GM23338 (cell line): ENCODE measurements at regions not wholly inside any gene's neighbourhood (a gene's known extent, or its start where the extent isn't known, plus 50 kb on each side); places are given as distances from the start of the nearest gene placed in this dataset.

Experiments used
- ATAC-seq: fragments of 200-7000 bp; cut with Tn5 transposase; 3 replicates; pipeline ENCODE4 v1.9.1; 2020
- DNase-seq: peaks from one replicate; pipeline ENCODE4 v3.0.0-alpha.2; 2015; ENCODE audit warnings: low spot score
- H2AFZ ChIP-seq: fragments of 200-600 bp; sonication (generic); 2 replicates; pipeline ENCODE4 v1.8.0; 2016; ENCODE audit warnings: antibody characterized with exemption, mild to moderate bottlenecking, moderate library complexity
- H3F3A ChIP-seq: fragments of 200-600 bp; sonication (generic); replicated peaks from 2 replicates; pipeline ENCODE4 v1.8.0; 2017; ENCODE audit warnings: antibody characterized with exemption, mixed run types, low read depth
- H3K27ac ChIP-seq: fragments of 200-600 bp; sonication (generic); 2 replicates; pipeline ENCODE4 v1.6.1; 2016; ENCODE audit warnings: low read depth
- H3K27me3 ChIP-seq: fragments of 200-600 bp; sonication (generic); 2 replicates; pipeline ENCODE4 v1.8.0; 2016; ENCODE audit warnings: mild to moderate bottlenecking, mixed run types, moderate library complexity; ENCODE audit not compliant: insufficient read depth
- H3K36me3 ChIP-seq: fragments of 200-600 bp; sonication (generic); 2 replicates; pipeline ENCODE4 v1.8.0; 2016; ENCODE audit warnings: mild to moderate bottlenecking; ENCODE audit not compliant: insufficient read depth
- H3K4me1 ChIP-seq: fragments of 200-600 bp; sonication (generic); 2 replicates; pipeline ENCODE4 v1.8.0; 2016; ENCODE audit warnings: mild to moderate bottlenecking, moderate library complexity; ENCODE audit not compliant: insufficient read depth
- H3K4me2 ChIP-seq: fragments of 200-600 bp; sonication (generic); 2 replicates; pipeline ENCODE4 v1.7.1; 2017; ENCODE audit warnings: mixed run types
- H3K4me3 ChIP-seq: fragments of 200-600 bp; sonication (generic); 2 replicates; pipeline ENCODE4 v1.6.1; 2016; ENCODE audit warnings: mixed run types
- H3K79me2 ChIP-seq: fragments of 200-600 bp; sonication (generic); replicated peaks from 2 replicates; pipeline ENCODE4 v1.8.0; 2017; ENCODE audit warnings: mild to moderate bottlenecking; ENCODE audit not compliant: insufficient read depth
- H3K9me2 ChIP-seq: fragments of 200-600 bp; sonication (generic); 2 replicates; pipeline ENCODE4 v1.8.0; 2017; ENCODE audit not compliant: insufficient read depth
- H4K20me1 ChIP-seq: fragments of 200-600 bp; sonication (generic); replicated peaks from 2 replicates; pipeline ENCODE4 v1.8.0; 2017; ENCODE audit warnings: mild to moderate bottlenecking; ENCODE audit not compliant: insufficient read depth
- H3K27ac Mint-ChIP-seq: 2 replicates; pipeline ENCODE4 v1.8.0; 2020; ENCODE audit warnings: inconsistent platforms, mild to moderate bottlenecking, moderate library complexity, mixed read lengths
- H3K27me3 Mint-ChIP-seq: 3 replicates; pipeline ENCODE4 v1.8.0; 2022; ENCODE audit warnings: low read depth, mild to moderate bottlenecking, moderate library complexity, mixed read lengths, inconsistent platforms; ENCODE audit not compliant: insufficient read depth, poor library complexity
- H3K36me3 Mint-ChIP-seq: 3 replicates; pipeline ENCODE4 v1.8.0; 2021; ENCODE audit warnings: low read depth, mild to moderate bottlenecking, inconsistent platforms, moderate library complexity, mixed read lengths
- H3K4me1 Mint-ChIP-seq: 3 replicates; pipeline ENCODE4 v1.8.0; 2020; ENCODE audit warnings: mild to moderate bottlenecking, inconsistent platforms, mixed read lengths
- H3K4me3 Mint-ChIP-seq: 3 replicates; pipeline ENCODE4 v1.8.0; 2021; ENCODE audit warnings: moderate library complexity, mild to moderate bottlenecking, inconsistent platforms, mixed read lengths
- H3K9me3 Mint-ChIP-seq: 3 replicates; pipeline ENCODE4 v1.8.0; 2020; ENCODE audit warnings: moderate library complexity, mild to moderate bottlenecking, inconsistent platforms, mixed read lengths
- CREB1 ChIP-seq: fragments of 250-450 bp; sonication (Bioruptor Pico); IDR thresholded peaks from 2 replicates; pipeline ENCODE4 v1.5.0; 2020; ENCODE audit warnings: low read depth, mild to moderate bottlenecking, moderate library complexity
- CTCF ChIP-seq, 2 experiments: fragments of 200-600 bp in 1 of 2; sonication (generic) in 1 of 2; conservative IDR thresholded peaks; 2 replicates each; pipeline versions ENCODE4 v1.5.1 to v1.6.1; 2016 to 2017; ENCODE audit warnings: antibody characterized with exemption in 2 of 2, low read depth in 2 of 2, mild to moderate bottlenecking in 2 of 2, moderate library complexity in 1 of 2
- ETS1 ChIP-seq: IDR thresholded peaks from 2 replicates; pipeline ENCODE4 v1.6.1; 2016; ENCODE audit warnings: antibody characterized with exemption
- EZH2 ChIP-seq: fragments of 200-600 bp; sonication (generic); IDR thresholded peaks from one replicate; pipeline ENCODE4 v1.8.0; 2017; ENCODE audit warnings: antibody characterized with exemption, mild to moderate bottlenecking, low read depth; ENCODE audit not compliant: unreplicated experiment
- EZH2phosphoT487 ChIP-seq: fragments of 200-600 bp; sonication (generic); IDR thresholded peaks from one replicate; pipeline ENCODE4 v1.8.1; 2018; ENCODE audit warnings: antibody characterized with exemption; ENCODE audit not compliant: unreplicated experiment
- JUNB ChIP-seq: IDR thresholded peaks from one replicate; pipeline ENCODE4 v1.6.1; 2016; ENCODE audit warnings: antibody characterized with exemption; ENCODE audit not compliant: unreplicated experiment
- NANOG ChIP-seq: IDR thresholded peaks from 2 replicates; pipeline ENCODE4 v1.6.1; 2016; ENCODE audit warnings: antibody characterized with exemption, borderline replicate concordance
- POLR2AphosphoS5 ChIP-seq: IDR thresholded peaks from 2 replicates; pipeline ENCODE4 v1.6.1; 2016; ENCODE audit warnings: antibody characterized with exemption, low read depth
- REST ChIP-seq: IDR thresholded peaks from one replicate; pipeline ENCODE4 v1.6.1; 2018; ENCODE audit warnings: antibody characterized with exemption; ENCODE audit not compliant: unreplicated experiment
- STAT1 ChIP-seq: IDR thresholded peaks from one replicate; pipeline ENCODE4 v1.6.1; 2016; ENCODE audit warnings: antibody characterized with exemption; ENCODE audit not compliant: unreplicated experiment
- ZNF114 ChIP-seq: fragments of 250-450 bp; sonication (Bioruptor Pico); IDR thresholded peaks from 2 replicates; pipeline ENCODE4 v1.5.0; 2020; ENCODE audit warnings: mild to moderate bottlenecking, moderate library complexity
- ZNF462 ChIP-seq: fragments of 250-450 bp; sonication (Bioruptor Pico); IDR thresholded peaks from 2 replicates; pipeline ENCODE4 v1.5.0; 2020; ENCODE audit warnings: mild to moderate bottlenecking, moderate library complexity

GRCh38 chr9:129462360-129462759 is 158.5 kb downstream of the C9orf50 start:
- Histone ChIP-seq H3K4me2 (no peak overlapping the region), H3K4me1 (peaks cover 24% of the 10 kb centered on the region), H3K27me3 (peaks cover 41% of the 10 kb centered on the region), H3K27ac (no peak overlapping the region), H3F3A (no peaks in the 10 kb centered on the region; the same call in 1 of the 2 replicates), H3K9me2 (no peaks in the 10 kb centered on the region), H3K36me3 (no peaks in the 10 kb centered on the region; the same call in 1 of the 2 replicates), H3K79me2 (no peaks in the 10 kb centered on the region), H4K20me1 (no peaks in the 10 kb centered on the region), H2AFZ (no peak overlapping the region), H3K4me3 (no peak overlapping the region)
- no peak for TF ChIP-seq NANOG
- TF ChIP-seq CREB1 (CRISPR knock-in tag): no peak
- TF ChIP-seq STAT1: no peak
- no peak for TF ChIP-seq EZH2phosphoT487
- no peak for TF ChIP-seq ZNF114 (CRISPR knock-in tag)
- no peak for TF ChIP-seq POLR2AphosphoS5
- no peak for TF ChIP-seq CTCF (conservative IDR thresholded peaks at IDR 0.05; ENCODE audit: low read depth in 2 of 2)
- TF ChIP-seq EZH2: no peak
- no peak for TF ChIP-seq ZNF462
- no peak for TF ChIP-seq JUNB
- no peak for TF ChIP-seq ETS1
- TF ChIP-seq REST: no peak
- Mint-ChIP-seq H3K36me3 (no peaks in the 10 kb centered on the region), H3K27me3 (peaks cover 28% of the 10 kb centered on the region), H3K27ac (no peak overlapping the region), H3K9me3 (no peaks in the 10 kb centered on the region), H3K4me1 (peaks cover 15% of the 10 kb centered on the region; the same call in 1 of the 3 replicates), H3K4me3 (no peak overlapping the region)
- ATAC-seq (no peak), DNase-seq (no peak)
